HepG2 (cell line): ENCODE measurements at regions not wholly inside any gene's neighbourhood (a gene's known extent, or its start where the extent isn't known, plus 50 kb on each side); places are given as distances from the start of the nearest gene placed in this dataset.
A peak's percentile ranks its signal among the peaks of the same experiment; 100 is the strongest.

Experiments
- ATAC-seq: fragments of 200-7000 bp; cut with Tn5 transposase; 3 replicates; pipeline ENCODE4 v1.9.1; 2020; ENCODE audit warnings: mild to moderate bottlenecking, moderate library complexity
- BruUV-seq: library from RNA; stranded (reverse); fragments of 400-500 nt; replicated peaks from 2 replicates; lab custom pipeline; 2021; lab: Mats Ljungman, UMichigan
- CTCF ChIA-PET: fragments of 300-600 bp; formaldehyde crosslinking; extraction: SDS; loops from one replicate; lab custom pipeline; 2021; ENCODE audit warnings: low total read pairs, inconsistent platforms, low intra/inter-chr PET ratio; lab: Yijun Ruan, JAX
- POLR2A ChIA-PET: fragments of 350-600 bp; sonication (Branson Sonifier 250); formaldehyde crosslinking; loops from one replicate; lab custom pipeline; 2020; ENCODE audit warnings: antibody characterized with exemption, inconsistent platforms; lab: Yijun Ruan, JAX
- DNase-seq: peaks from one replicate; pipeline ENCODE4 v3.0.0-alpha.2; 2015; ENCODE audit warnings: low spot score
- FAIRE-seq: peaks from 3 replicates; lab custom pipeline; 2011; peaks lifted over from hg19 to GRCh38; lab: Jason Lieb, UNC
- H2AFZ ChIP-seq: one replicate; pipeline ENCODE4 v1.6.1; 2011; ENCODE audit warnings: low read length, inconsistent platforms
- H3K27ac ChIP-seq: fragments of 300-600 bp; 3 replicates; pipeline ENCODE4 v1.8.0; 2011; ENCODE audit warnings: mixed run types, mild to moderate bottlenecking, mixed read lengths, low read length, inconsistent platforms; ENCODE audit not compliant: insufficient read depth; ENCODE audit errors: extremely low read length
- H3K27me3 ChIP-seq, 2 experiments: fragments of 200-600 bp in 1 of 2; 2 replicates in 1 of 2; 3 replicates in 1 of 2; pipeline versions ENCODE4 v1.6.0 to v1.8.0; 2011; ENCODE audit warnings: low read length in 2 of 2, mild to moderate bottlenecking in 2 of 2, moderate library complexity in 2 of 2, inconsistent platforms in 1 of 2; ENCODE audit not compliant: insufficient read depth in 2 of 2, control insufficient read depth in 1 of 2
- H3K36me3 ChIP-seq, 2 experiments: fragments of 200-600 bp in 1 of 2; replicated peaks in 1 of 2; 2 replicates in 1 of 2; 3 replicates in 1 of 2; pipeline versions ENCODE4 v1.5.1 to v1.8.0; 2011; ENCODE audit warnings: low read length in 2 of 2, inconsistent platforms in 1 of 2; ENCODE audit not compliant: insufficient read depth in 2 of 2, control insufficient read depth in 1 of 2
- H3K4me1 ChIP-seq: 2 replicates; pipeline ENCODE4 v1.5.1; 2012; ENCODE audit warnings: low read length, inconsistent platforms; ENCODE audit not compliant: insufficient read depth
- H3K4me2 ChIP-seq: 2 replicates; pipeline ENCODE4 v1.6.0; 2011; ENCODE audit warnings: low read depth, low read length, inconsistent platforms
- H3K4me3 ChIP-seq, 3 experiments: fragments of 200-600 bp in 1 of 3; sonication (generic), shearing (Covaris generic) in 1 of 3; replicated peaks in 1 of 3; 2 replicates each; pipeline ENCODE4 v1.5.1; 2011 to 2016; ENCODE audit warnings: low read length in 3 of 3, inconsistent platforms in 2 of 3, low read depth in 2 of 3, mild to moderate bottlenecking in 2 of 3, control low read depth in 1 of 3, mixed read lengths in 1 of 3; ENCODE audit not compliant: insufficient read depth in 1 of 3
- H3K79me2 ChIP-seq: one replicate; pipeline ENCODE4 v1.6.1; 2011; ENCODE audit warnings: low read length, inconsistent platforms; ENCODE audit not compliant: insufficient read depth
- H3K9ac ChIP-seq: 2 replicates; pipeline ENCODE4 v1.6.0; 2011; ENCODE audit warnings: mild to moderate bottlenecking, low read depth, low read length, inconsistent platforms; ENCODE audit not compliant: insufficient read depth
- H3K9me3 ChIP-seq: 2 replicates; pipeline ENCODE4 v1.5.1; 2012; ENCODE audit warnings: mild to moderate bottlenecking, low read length
- H4K20me1 ChIP-seq: 2 replicates; pipeline ENCODE4 v1.6.0; 2011; ENCODE audit warnings: inconsistent platforms, mild to moderate bottlenecking, low read length, moderate library complexity; ENCODE audit not compliant: insufficient read depth
- ATF1 ChIP-seq: IDR thresholded peaks from 2 replicates; pipeline ENCODE4 v1.6.1; 2016; ENCODE audit warnings: mild to moderate bottlenecking, control low read depth
- HNF4G ChIP-seq, 2 experiments: sonication (generic) in 1 of 2; formaldehyde crosslinking in 1 of 2; IDR thresholded peaks; 2 replicates each; pipeline versions ENCODE4 v1.4.0 to v1.6.1; 2011 to 2020; ENCODE audit warnings: borderline replicate concordance in 2 of 2, low read depth in 2 of 2, mild to moderate bottlenecking in 2 of 2, low read length in 1 of 2, missing genetic modification reagents in 1 of 2, moderate library complexity in 1 of 2
- MAFF ChIP-seq: IDR thresholded peaks from 2 replicates; pipeline ENCODE4 v1.6.1; 2011; ENCODE audit warnings: low read depth, low read length, improper control_type of control experiment
- PHF21A ChIP-seq: sonication (generic); formaldehyde crosslinking; IDR thresholded peaks from 2 replicates; pipeline ENCODE4 v1.5.0; 2020; ENCODE audit warnings: mild to moderate bottlenecking, missing genetic modification reagents
- ZFY ChIP-seq: sonication (generic); formaldehyde crosslinking; IDR thresholded peaks from 2 replicates; pipeline ENCODE4 v1.4.0; 2020; ENCODE audit warnings: missing genetic modification reagents
- ZMYM3 ChIP-seq: sonication (generic); formaldehyde crosslinking; IDR thresholded peaks from 2 replicates; pipeline ENCODE4 v1.5.1; 2020; ENCODE audit warnings: mild to moderate bottlenecking, missing genetic modification reagents
- ZMYM4 ChIP-seq: sonication (generic); formaldehyde crosslinking; IDR thresholded peaks from 2 replicates; pipeline ENCODE4 v1.8.1; 2023; ENCODE audit warnings: mild to moderate bottlenecking, missing genetic modification reagents
- ZNF33A ChIP-seq: sonication (generic); formaldehyde crosslinking; IDR thresholded peaks from 2 replicates; pipeline ENCODE4 v1.5.1; 2020; ENCODE audit warnings: missing genetic modification reagents, mild to moderate bottlenecking, moderate library complexity, borderline replicate concordance
- ZNF737 ChIP-seq: sonication (generic); formaldehyde crosslinking; IDR thresholded peaks from 2 replicates; pipeline ENCODE4 v1.5.0; 2020; ENCODE audit warnings: missing genetic modification reagents, mild to moderate bottlenecking, borderline replicate concordance
- WGBS: methylation state at CpG from one replicate; pipeline ENCODE4 v1.1.6; 2017; ENCODE audit warnings: low lambda C conversion rate; 5-methylcytosine and 5-hydroxymethylcytosine counted together
- in situ Hi-C: cut with HindIII; loops from 2 replicates; pipeline ENCODE4 v1.10.0; 2017; ENCODE audit warnings: low pct_unique_long_range_greater_than_20kb; ENCODE audit not compliant: extremely low pct_ligation_motif_present
- intact Hi-C: fragments of 100-400 bp; cut with micrococcal nuclease; formaldehyde crosslinking; loops from one replicate; pipeline ENCODE4 v1.10.0; 2022; ENCODE audit not compliant: unreplicated experiment
- TF ChIP-seq, protein P1 (sequence below): sonication (generic); formaldehyde crosslinking; IDR thresholded peaks from 2 replicates; pipeline ENCODE4 v1.5.1; 2020; ENCODE audit warnings: mild to moderate bottlenecking, missing genetic modification reagents, moderate library complexity
- TF ChIP-seq, protein P2 (sequence below): sonication (generic); formaldehyde crosslinking; IDR thresholded peaks from 2 replicates; pipeline ENCODE4 v1.8.1; 2023; ENCODE audit warnings: mild to moderate bottlenecking, missing genetic modification reagents

DNA sequence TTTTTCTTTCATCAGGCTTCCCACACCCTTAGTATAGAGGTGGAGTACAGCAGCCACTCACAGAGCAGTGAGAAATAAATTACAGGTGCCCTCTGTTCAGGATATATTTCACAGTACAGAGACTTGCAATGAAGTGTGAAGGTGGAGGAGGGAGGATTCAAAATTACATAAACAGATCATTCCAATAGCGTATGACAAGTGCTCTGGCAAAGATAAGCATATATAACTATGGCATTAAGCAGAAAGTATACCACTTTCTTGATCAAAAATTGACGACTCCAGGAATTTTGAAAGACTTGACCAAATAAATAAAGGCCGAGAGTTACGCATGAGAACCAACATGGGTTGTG, 108.7 kb downstream of the GPX5 start:
- Histone ChIP-seq H3K4me1 (peaks cover 31% of the 10 kb centered on the region), H3K4me3 (peak overlapping the region; percentile 49 to 75 (median 53)), H3K4me2 (peak overlapping the region; percentile 96), H3K27me3 (peaks cover 0 to 26% of the 10 kb centered on the region in 2 experiments; a peak in 3 of 5 replicates), H3K9ac (no peak overlapping the region; the same call in 1 of the 2 replicates), H4K20me1 (no peaks in the 10 kb centered on the region), H3K9me3 (no peaks in the 10 kb centered on the region), H3K79me2 (no peaks in the 10 kb centered on the region), H2AFZ (peak overlapping the region; percentile 48), H3K27ac (no peak overlapping the region), H3K36me3 (no peaks in the 10 kb centered on the region)
- BruUV-seq = no TSS peak
- DNase-seq (no peak), ATAC-seq (peak; percentile 43), FAIRE-seq (no peak)
- POLR2A ChIA-PET = interaction anchor here (1.1 to 1.2 kb wide), 2 partner anchors 9 to 45 kb away, joined by 3 to 5 read pairs; no protein-coding TSS in a partner anchor
- intact Hi-C loops = no loop called here
- CTCF ChIA-PET = no interaction called here
- TF ChIP-seq ZNF737 (CRISPR knock-in tag) = no peak
- 0 out of 2 replicates have a peak, but pooled peaks have one; percentile 12 for TF ChIP-seq HNF4G (IDR thresholded peaks at IDR 0.05; ENCODE audit: borderline replicate concordance, low read depth, low read length)
- no peak for TF ChIP-seq HNF4G (CRISPR knock-in tag; IDR thresholded peaks at IDR 0.05; ENCODE audit: borderline replicate concordance, low read depth)
- TF ChIP-seq PHF21A (CRISPR knock-in tag) = 0 out of 2 replicates have a peak, but pooled peaks have one; percentile 3
- no peak for TF ChIP-seq MAFF
- 0 out of 2 replicates have a peak, but pooled peaks have one; percentile 24 for TF ChIP-seq ZNF33A (CRISPR knock-in tag)
- 0 out of 2 replicates have a peak, but pooled peaks have one; percentile 13 for TF ChIP-seq ATF1
- WGBS = 7% methylated on average over 4 of the region's 4 CpGs
- in situ Hi-C loops = no loop called here

DNA sequence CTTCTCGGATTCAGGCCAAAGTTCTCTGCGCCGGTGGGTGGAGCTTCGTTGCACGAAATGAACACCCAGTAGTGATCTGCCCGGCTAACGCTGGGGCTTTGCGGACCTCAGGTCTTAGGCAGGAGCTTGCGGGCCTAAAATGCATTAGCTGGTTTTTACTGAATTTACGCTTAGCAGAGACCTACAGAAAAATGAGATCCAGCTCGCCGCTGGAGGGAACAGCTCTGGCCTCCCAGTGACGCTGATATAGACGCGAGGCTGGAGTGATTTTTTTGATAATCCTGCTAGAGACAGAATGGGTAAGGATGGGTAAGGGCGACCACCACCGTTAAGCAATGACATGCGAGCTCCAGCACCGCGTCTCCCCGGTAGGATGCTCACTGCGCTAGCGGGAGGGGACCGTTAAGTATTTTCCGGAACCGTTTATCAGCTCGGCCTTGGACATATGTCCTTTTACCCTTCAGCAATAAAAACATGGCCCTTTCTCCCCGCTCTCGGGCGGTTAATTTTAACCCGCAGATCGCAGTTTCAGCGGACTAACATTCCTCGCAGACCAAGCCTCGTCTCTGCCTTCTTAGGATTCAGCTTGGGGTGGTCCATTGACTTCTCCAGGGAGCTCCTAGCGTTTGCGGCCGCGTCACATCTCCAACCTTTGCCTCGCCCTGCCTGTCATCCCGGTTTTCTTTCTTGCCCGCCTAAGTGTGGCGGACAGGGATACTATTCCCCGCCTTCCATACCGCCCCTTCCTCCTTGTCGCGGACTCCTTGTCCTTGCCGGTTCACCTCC, 109.3 kb downstream of the GPX5 start:
- ATAC-seq (peak; percentile 92), FAIRE-seq (peak; percentile 48), DNase-seq (peak; percentile 50)
- intact Hi-C loops (no loop called here), in situ Hi-C loops (no loop called here)
- Histone ChIP-seq H4K20me1 (no peaks in the 10 kb centered on the region), H3K4me3 (peak overlapping the region; percentile 49 to 75 (median 53)), H3K27ac (no peak overlapping the region), H2AFZ (peak overlapping the region; percentile 48), H3K4me2 (peak overlapping the region; percentile 96), H3K79me2 (no peaks in the 10 kb centered on the region), H3K9ac (peak overlapping the region; percentile 20; the same call in 1 of the 2 replicates), H3K9me3 (no peaks in the 10 kb centered on the region), H3K4me1 (peaks cover 31% of the 10 kb centered on the region), H3K27me3 (peaks cover 0 to 26% of the 10 kb centered on the region in 2 experiments; a peak in 3 of 5 replicates), H3K36me3 (no peaks in the 10 kb centered on the region)
- ChIA-PET POLR2A (interaction anchor here (1.1 to 1.2 kb wide), 2 partner anchors 8 to 46 kb away, joined by 3 to 5 read pairs; no protein-coding TSS in a partner anchor), CTCF (no interaction called here)
- WGBS = 3% methylated on average over 44 of the region's 48 CpGs
- no TSS peak for BruUV-seq
- TF ChIP-seq ZMYM4 (CRISPR knock-in tag) (peak; percentile 28; the same call in 1 of the 2 replicates), ZFY (peak; percentile 42; the same call in 1 of the 2 replicates), ZMYM3 (CRISPR knock-in tag) (peak; percentile 49)
- TF ChIP-seq, protein P1, sequence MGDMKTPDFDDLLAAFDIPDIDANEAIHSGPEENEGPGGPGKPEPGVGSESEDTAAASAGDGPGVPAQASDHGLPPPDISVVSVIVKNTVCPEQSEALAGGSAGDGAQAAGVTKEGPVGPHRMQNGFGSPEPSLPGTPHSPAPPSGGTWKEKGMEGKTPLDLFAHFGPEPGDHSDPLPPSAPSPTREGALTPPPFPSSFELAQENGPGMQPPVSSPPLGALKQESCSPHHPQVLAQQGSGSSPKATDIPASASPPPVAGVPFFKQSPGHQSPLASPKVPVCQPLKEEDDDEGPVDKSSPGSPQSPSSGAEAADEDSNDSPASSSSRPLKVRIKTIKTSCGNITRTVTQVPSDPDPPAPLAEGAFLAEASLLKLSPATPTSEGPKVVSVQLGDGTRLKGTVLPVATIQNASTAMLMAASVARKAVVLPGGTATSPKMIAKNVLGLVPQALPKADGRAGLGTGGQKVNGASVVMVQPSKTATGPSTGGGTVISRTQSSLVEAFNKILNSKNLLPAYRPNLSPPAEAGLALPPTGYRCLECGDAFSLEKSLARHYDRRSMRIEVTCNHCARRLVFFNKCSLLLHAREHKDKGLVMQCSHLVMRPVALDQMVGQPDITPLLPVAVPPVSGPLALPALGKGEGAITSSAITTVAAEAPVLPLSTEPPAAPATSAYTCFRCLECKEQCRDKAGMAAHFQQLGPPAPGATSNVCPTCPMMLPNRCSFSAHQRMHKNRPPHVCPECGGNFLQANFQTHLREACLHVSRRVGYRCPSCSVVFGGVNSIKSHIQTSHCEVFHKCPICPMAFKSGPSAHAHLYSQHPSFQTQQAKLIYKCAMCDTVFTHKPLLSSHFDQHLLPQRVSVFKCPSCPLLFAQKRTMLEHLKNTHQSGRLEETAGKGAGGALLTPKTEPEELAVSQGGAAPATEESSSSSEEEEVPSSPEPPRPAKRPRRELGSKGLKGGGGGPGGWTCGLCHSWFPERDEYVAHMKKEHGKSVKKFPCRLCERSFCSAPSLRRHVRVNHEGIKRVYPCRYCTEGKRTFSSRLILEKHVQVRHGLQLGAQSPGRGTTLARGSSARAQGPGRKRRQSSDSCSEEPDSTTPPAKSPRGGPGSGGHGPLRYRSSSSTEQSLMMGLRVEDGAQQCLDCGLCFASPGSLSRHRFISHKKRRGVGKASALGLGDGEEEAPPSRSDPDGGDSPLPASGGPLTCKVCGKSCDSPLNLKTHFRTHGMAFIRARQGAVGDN = peak; percentile 50
- TF ChIP-seq, protein P2, sequence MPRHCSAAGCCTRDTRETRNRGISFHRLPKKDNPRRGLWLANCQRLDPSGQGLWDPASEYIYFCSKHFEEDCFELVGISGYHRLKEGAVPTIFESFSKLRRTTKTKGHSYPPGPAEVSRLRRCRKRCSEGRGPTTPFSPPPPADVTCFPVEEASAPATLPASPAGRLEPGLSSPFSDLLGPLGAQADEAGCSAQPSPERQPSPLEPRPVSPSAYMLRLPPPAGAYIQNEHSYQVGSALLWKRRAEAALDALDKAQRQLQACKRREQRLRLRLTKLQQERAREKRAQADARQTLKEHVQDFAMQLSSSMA (CRISPR knock-in tag) = peak; percentile 59; the same call in 1 of the 2 replicates
